Smooth muscle cell (in vitro differentiated cells): ENCODE measurements at regions not wholly inside any gene's neighbourhood (a gene's known extent, or its start where the extent isn't known, plus 50 kb on each side); places are given as distances from the start of the nearest gene placed in this dataset.

Experiments used
- DNase-seq: peaks from one replicate; lab custom pipeline; 2025; ENCODE audit not compliant: unreplicated experiment; lab: John Stamatoyannopoulos, UW
- H2AFZ ChIP-seq: fragments of 200-600 bp; sonication (generic); 2 replicates; pipeline ENCODE4 v1.6.0; 2016; ENCODE audit warnings: antibody characterized with exemption, low read depth, mild to moderate bottlenecking
- H3F3A ChIP-seq: fragments of 200-600 bp; sonication (generic); 2 replicates; pipeline ENCODE4 v1.6.0; 2017; ENCODE audit warnings: antibody characterized with exemption, low read depth
- H3K27ac ChIP-seq: fragments of 200-600 bp; sonication (generic); 2 replicates; pipeline ENCODE4 v1.5.1; 2016; ENCODE audit warnings: low read depth, mild to moderate bottlenecking
- H3K27me3 ChIP-seq: fragments of 200-600 bp; sonication (generic); 2 replicates; pipeline ENCODE4 v1.6.1; 2016; ENCODE audit warnings: low read depth, mild to moderate bottlenecking
- H3K36me3 ChIP-seq: fragments of 200-600 bp; sonication (generic); 2 replicates; pipeline ENCODE4 v1.5.1; 2016; ENCODE audit warnings: low read depth
- H3K4me1 ChIP-seq: fragments of 200-600 bp; sonication (generic); 2 replicates; pipeline ENCODE4 v1.5.1; 2016; ENCODE audit warnings: low read depth
- H3K4me2 ChIP-seq: fragments of 200-600 bp; sonication (generic); 2 replicates; pipeline ENCODE4 v1.6.0; 2016; ENCODE audit warnings: mild to moderate bottlenecking
- H3K4me3 ChIP-seq: fragments of 200-600 bp; sonication (generic); 2 replicates; pipeline ENCODE4 v1.5.1; 2016; ENCODE audit warnings: mild to moderate bottlenecking
- H3K79me2 ChIP-seq: fragments of 200-600 bp; sonication (generic); 2 replicates; pipeline ENCODE4 v1.6.0; 2016; ENCODE audit warnings: low read depth, mild to moderate bottlenecking
- H3K9ac ChIP-seq: fragments of 200-600 bp; sonication (generic); 2 replicates; pipeline ENCODE4 v1.6.0; 2016; ENCODE audit warnings: low read depth
- H3K9me3 ChIP-seq: fragments of 200-600 bp; sonication (generic); replicated peaks from 2 replicates; pipeline ENCODE4 v1.5.1; 2016; ENCODE audit warnings: low read depth
- H4K20me1 ChIP-seq: fragments of 200-600 bp; sonication (generic); 2 replicates; pipeline ENCODE4 v1.6.0; 2016; ENCODE audit warnings: low read depth
- CTCF ChIP-seq: fragments of 200-600 bp; sonication (generic); IDR thresholded peaks from 2 replicates; pipeline ENCODE4 v1.5.1; 2017; ENCODE audit warnings: borderline replicate concordance, mild to moderate bottlenecking, antibody characterized with exemption; ENCODE audit not compliant: insufficient read depth, poor library complexity, severe bottlenecking
- WGBS: methylation state at CpG from one replicate; pipeline ENCODE4 v1.1.7; 2016; ENCODE audit warnings: low lambda C conversion rate; 5-methylcytosine and 5-hydroxymethylcytosine counted together

DNA sequence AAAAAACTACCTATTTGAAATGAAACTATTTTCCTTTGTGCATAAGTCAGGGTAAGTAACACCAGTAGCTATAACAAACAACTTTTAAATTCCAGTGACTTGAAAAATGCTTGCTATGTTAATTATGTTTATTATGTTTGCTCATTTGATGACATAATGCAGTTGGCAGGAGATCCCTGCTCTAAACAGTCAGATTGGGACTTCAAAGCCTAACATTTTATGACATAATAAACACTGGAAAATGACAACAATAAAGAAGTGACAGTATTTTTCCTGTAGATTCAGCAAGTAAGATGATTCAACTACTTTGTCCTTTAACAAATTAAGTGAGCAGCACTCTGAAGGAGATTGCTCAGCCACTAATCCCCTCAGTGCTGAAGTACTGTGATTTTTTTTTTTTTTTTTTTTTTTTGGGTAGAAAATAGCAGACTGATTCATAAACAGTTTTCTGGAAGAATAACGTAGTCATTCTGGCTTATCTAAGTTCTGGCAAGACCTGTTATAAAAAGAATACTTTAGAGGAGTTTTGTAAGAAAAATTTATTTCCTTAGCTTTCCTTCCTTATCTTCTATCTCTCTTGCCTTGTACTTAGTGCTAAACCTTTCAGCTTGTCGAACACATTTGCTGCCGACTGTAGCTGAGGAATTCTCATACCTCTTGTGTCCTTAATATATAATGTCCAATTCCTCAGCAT is 207.2 kb downstream of the PTGER3 start:
- Histone ChIP-seq H3K79me2 (no peaks in the 10 kb centered on the region), H3K4me3 (no peak overlapping the region), H3K27ac (peak overlapping the region; percentile 51), H3K4me2 (peak overlapping the region; percentile 23), H3K27me3 (no peaks in the 10 kb centered on the region), H3K9ac (no peak overlapping the region), H3K9me3 (no peaks in the 10 kb centered on the region), H2AFZ (no peak overlapping the region), H3K4me1 (peaks cover 6% of the 10 kb centered on the region), H4K20me1 (no peaks in the 10 kb centered on the region), H3K36me3 (no peaks in the 10 kb centered on the region), H3F3A (no peaks in the 10 kb centered on the region)
- WGBS, result 4% methylated on average over 3 of the region's 3 CpGs
- no peak for TF ChIP-seq CTCF
- no peak for DNase-seq

GRCh38 chr1:70842562-70842961 is 205.1 kb downstream of the PTGER3 start:
- Histone ChIP-seq H3K27ac (no peak overlapping the region), H4K20me1 (no peaks in the 10 kb centered on the region), H3K4me3 (no peak overlapping the region), H3K9ac (no peak overlapping the region), H3K4me2 (no peak overlapping the region), H3K4me1 (peaks cover 6% of the 10 kb centered on the region), H3K9me3 (no peaks in the 10 kb centered on the region), H2AFZ (no peak overlapping the region), H3F3A (no peaks in the 10 kb centered on the region), H3K36me3 (no peaks in the 10 kb centered on the region), H3K27me3 (no peaks in the 10 kb centered on the region), H3K79me2 (no peaks in the 10 kb centered on the region)
- 93% methylated on average over 1 of the region's 1 CpG for WGBS
- DNase-seq, result no peak
- TF ChIP-seq CTCF, result no peak

DNA sequence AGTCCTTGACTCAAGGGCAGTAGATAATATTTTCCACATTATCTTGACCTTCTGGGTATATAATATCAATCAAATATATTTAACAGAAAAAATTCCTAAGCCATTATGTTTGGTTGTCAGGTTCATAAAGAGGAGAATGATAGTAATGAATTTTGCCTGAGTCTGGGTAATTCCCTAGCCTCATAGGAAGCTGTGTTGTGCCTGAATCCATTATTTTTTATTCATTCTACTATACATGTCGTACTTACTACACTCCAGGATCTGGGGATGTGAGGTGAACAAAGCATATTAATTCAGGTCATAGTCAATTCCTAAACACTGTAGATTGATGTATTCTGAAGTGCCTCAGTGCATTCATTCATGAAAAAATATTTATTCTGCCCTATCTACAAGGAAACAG is 204.2 kb downstream of the PTGER3 start:
- TF ChIP-seq CTCF, result no peak
- H3K27me3 ChIP-seq, result no peaks in the 10 kb centered on the region
- WGBS, result 94% methylated on average over 1 of the region's 1 CpG
- H3K36me3 ChIP-seq, result no peaks in the 10 kb centered on the region
- H3K9ac ChIP-seq, result no peak overlapping the region
- peaks cover 6% of the 10 kb centered on the region for H3K4me1 ChIP-seq
- H2AFZ ChIP-seq, result no peak overlapping the region
- H3K9me3 ChIP-seq, result no peaks in the 10 kb centered on the region
- H3F3A ChIP-seq, result no peaks in the 10 kb centered on the region
- H3K4me2 ChIP-seq, result no peak overlapping the region
- no peaks in the 10 kb centered on the region for H4K20me1 ChIP-seq
- H3K27ac ChIP-seq, result no peak overlapping the region
- DNase-seq, result no peak
- H3K79me2 ChIP-seq, result no peaks in the 10 kb centered on the region
- H3K4me3 ChIP-seq, result no peak overlapping the region

DNA sequence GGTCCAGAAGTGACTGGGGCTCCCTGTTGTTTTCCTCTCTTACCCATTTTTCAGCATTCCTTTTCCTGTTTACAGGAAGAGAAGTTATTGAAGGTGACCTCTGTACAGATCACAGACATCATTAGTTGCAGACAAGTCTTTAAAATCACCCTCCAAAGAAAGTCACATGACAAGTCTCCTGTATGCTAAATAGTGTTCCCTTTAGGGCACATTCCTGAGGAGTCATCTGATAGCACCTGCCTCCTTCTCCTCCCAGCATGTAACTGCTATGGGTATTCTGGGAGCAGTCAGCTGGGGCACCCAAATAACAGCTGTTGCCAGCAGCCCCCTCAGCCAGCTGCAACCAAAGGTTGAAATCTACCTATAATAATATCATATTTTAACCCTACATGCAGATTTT is 200.6 kb downstream of the PTGER3 start:
- Histone ChIP-seq H3K4me3 (no peak overlapping the region), H3K27me3 (no peaks in the 10 kb centered on the region), H3K36me3 (no peaks in the 10 kb centered on the region), H2AFZ (no peak overlapping the region), H3K79me2 (no peaks in the 10 kb centered on the region), H3K27ac (no peak overlapping the region), H3K9ac (no peak overlapping the region), H3K4me1 (peaks cover 2% of the 10 kb centered on the region), H4K20me1 (no peaks in the 10 kb centered on the region), H3K4me2 (no peak overlapping the region), H3K9me3 (no peaks in the 10 kb centered on the region), H3F3A (no peaks in the 10 kb centered on the region)
- no peak for DNase-seq
- no peak for TF ChIP-seq CTCF
